ENCODE measurements at regions not wholly inside any gene's neighbourhood (a gene's known extent, or its start where the extent isn't known, plus 50 kb on each side); places are given as distances from the start of the nearest gene placed in this dataset.

- 100% methylated on average over 1 of the region's 2 CpGs for WGBS (ENCODE audit: insufficient coverage, low lambda C conversion rate)
- no peak for DNase-seq
- no peaks in the 10 kb centered on the region for H3K9me3 ChIP-seq (ENCODE audit: control insufficient read depth, low read depth, low read length)
- H3K4me1 ChIP-seq (ENCODE audit: control insufficient read depth, insufficient read depth, low read length), result no peaks in the 10 kb centered on the region
- no peak overlapping the region for H3K4me3 ChIP-seq (ENCODE audit: low read length)
- no peaks in the 10 kb centered on the region for H3K27me3 ChIP-seq (ENCODE audit: control insufficient read depth, insufficient read depth, low read length)
- H3K27ac ChIP-seq (ENCODE audit: low read length), result no peak overlapping the region
- no peaks in the 10 kb centered on the region for H3K36me3 ChIP-seq (ENCODE audit: control insufficient read depth, insufficient read depth, low read length)
Observed at GRCh38 chr3:70868561-70868960, 556.1 kb upstream of the MDFIC2 start.

GRCh38 chr3:70863049-70863448 is 550.6 kb upstream of the MDFIC2 start:
- Histone ChIP-seq H3K9me3 (ENCODE audit: control insufficient read depth, low read depth, low read length) (no peaks in the 10 kb centered on the region), H3K27ac (ENCODE audit: low read length) (no peak overlapping the region), H3K27me3 (ENCODE audit: control insufficient read depth, insufficient read depth, low read length) (no peaks in the 10 kb centered on the region), H3K4me3 (ENCODE audit: low read length) (no peak overlapping the region), H3K4me1 (ENCODE audit: control insufficient read depth, insufficient read depth, low read length) (no peaks in the 10 kb centered on the region), H3K36me3 (ENCODE audit: control insufficient read depth, insufficient read depth, low read length) (no peaks in the 10 kb centered on the region)
- DNase-seq, result no peak
- WGBS (ENCODE audit: insufficient coverage, low lambda C conversion rate), result 80% methylated on average over 1 of the region's 5 CpGs

GRCh38 chr3:70861855-70862254 is 549.4 kb upstream of the MDFIC2 start:
- Histone ChIP-seq H3K4me1 (ENCODE audit: control insufficient read depth, insufficient read depth, low read length) (no peaks in the 10 kb centered on the region), H3K4me3 (ENCODE audit: low read length) (no peak overlapping the region), H3K27ac (ENCODE audit: low read length) (no peak overlapping the region), H3K27me3 (ENCODE audit: control insufficient read depth, insufficient read depth, low read length) (no peaks in the 10 kb centered on the region), H3K9me3 (ENCODE audit: control insufficient read depth, low read depth, low read length) (no peaks in the 10 kb centered on the region), H3K36me3 (ENCODE audit: control insufficient read depth, insufficient read depth, low read length) (no peaks in the 10 kb centered on the region)
- no CpG with 5 or more reads among the region's 2 CpGs for WGBS (ENCODE audit: insufficient coverage, low lambda C conversion rate)
- no peak for DNase-seq

- no CpG with 5 or more reads among the region's 2 CpGs for WGBS (ENCODE audit: insufficient coverage, low lambda C conversion rate)
- H3K27me3 ChIP-seq (ENCODE audit: control insufficient read depth, insufficient read depth, low read length), result no peaks in the 10 kb centered on the region
- no peaks in the 10 kb centered on the region for H3K9me3 ChIP-seq (ENCODE audit: control insufficient read depth, low read depth, low read length)
- no peak for DNase-seq
- H3K4me3 ChIP-seq (ENCODE audit: low read length), result no peak overlapping the region
- no peaks in the 10 kb centered on the region for H3K4me1 ChIP-seq (ENCODE audit: control insufficient read depth, insufficient read depth, low read length)
- H3K27ac ChIP-seq (ENCODE audit: low read length), result no peak overlapping the region
- no peaks in the 10 kb centered on the region for H3K36me3 ChIP-seq (ENCODE audit: control insufficient read depth, insufficient read depth, low read length)
Observed at GRCh38 chr3:70861234-70861633, 548.8 kb upstream of the MDFIC2 start.

- Histone ChIP-seq H3K9me3 (ENCODE audit: control insufficient read depth, low read depth, low read length) (no peaks in the 10 kb centered on the region), H3K27ac (ENCODE audit: low read length) (no peak overlapping the region), H3K36me3 (ENCODE audit: control insufficient read depth, insufficient read depth, low read length) (no peaks in the 10 kb centered on the region), H3K4me1 (ENCODE audit: control insufficient read depth, insufficient read depth, low read length) (no peaks in the 10 kb centered on the region), H3K27me3 (ENCODE audit: control insufficient read depth, insufficient read depth, low read length) (no peaks in the 10 kb centered on the region), H3K4me3 (ENCODE audit: low read length) (no peak overlapping the region)
- DNase-seq, result no peak
- 96% methylated on average over 3 of the region's 7 CpGs for WGBS (ENCODE audit: insufficient coverage, low lambda C conversion rate)
Observed at GRCh38 chr3:70857916-70858315, 545.5 kb upstream of the MDFIC2 start.

- H3K4me3 ChIP-seq (ENCODE audit: low read length), result no peak overlapping the region
- no peaks in the 10 kb centered on the region for H3K36me3 ChIP-seq (ENCODE audit: control insufficient read depth, insufficient read depth, low read length)
- no peaks in the 10 kb centered on the region for H3K9me3 ChIP-seq (ENCODE audit: control insufficient read depth, low read depth, low read length)
- DNase-seq, result no peak
- no peak overlapping the region for H3K27ac ChIP-seq (ENCODE audit: low read length)
- no peaks in the 10 kb centered on the region for H3K4me1 ChIP-seq (ENCODE audit: control insufficient read depth, insufficient read depth, low read length)
- no peaks in the 10 kb centered on the region for H3K27me3 ChIP-seq (ENCODE audit: control insufficient read depth, insufficient read depth, low read length)
- no CpG with 5 or more reads among the region's 7 CpGs for WGBS (ENCODE audit: insufficient coverage, low lambda C conversion rate)
Observed at GRCh38 chr3:70856414-70857162, 544.1 kb upstream of the MDFIC2 start.

- WGBS (ENCODE audit: insufficient coverage, low lambda C conversion rate), result no CpG with 5 or more reads among the region's 2 CpGs
- no peak overlapping the region for H3K4me3 ChIP-seq (ENCODE audit: low read length)
- no peak overlapping the region for H3K27ac ChIP-seq (ENCODE audit: low read length)
- no peak for DNase-seq
- H3K9me3 ChIP-seq (ENCODE audit: control insufficient read depth, low read depth, low read length), result no peaks in the 10 kb centered on the region
- H3K36me3 ChIP-seq (ENCODE audit: control insufficient read depth, insufficient read depth, low read length), result no peaks in the 10 kb centered on the region
- H3K4me1 ChIP-seq (ENCODE audit: control insufficient read depth, insufficient read depth, low read length), result no peaks in the 10 kb centered on the region
- H3K27me3 ChIP-seq (ENCODE audit: control insufficient read depth, insufficient read depth, low read length), result no peaks in the 10 kb centered on the region
Observed at GRCh38 chr3:70855149-70855548, 542.7 kb upstream of the MDFIC2 start.

GRCh38 chr3:70854108-70854507 is 541.7 kb upstream of the MDFIC2 start:
- H3K27ac ChIP-seq (ENCODE audit: low read length), result no peak overlapping the region
- H3K27me3 ChIP-seq (ENCODE audit: control insufficient read depth, insufficient read depth, low read length), result no peaks in the 10 kb centered on the region
- H3K4me1 ChIP-seq (ENCODE audit: control insufficient read depth, insufficient read depth, low read length), result no peaks in the 10 kb centered on the region
- H3K4me3 ChIP-seq (ENCODE audit: low read length), result no peak overlapping the region
- no CpG with 5 or more reads among the region's 6 CpGs for WGBS (ENCODE audit: insufficient coverage, low lambda C conversion rate)
- DNase-seq, result no peak
- no peaks in the 10 kb centered on the region for H3K9me3 ChIP-seq (ENCODE audit: control insufficient read depth, low read depth, low read length)
- H3K36me3 ChIP-seq (ENCODE audit: control insufficient read depth, insufficient read depth, low read length), result no peaks in the 10 kb centered on the region

GRCh38 chr3:70853161-70853944 is 540.9 kb upstream of the MDFIC2 start:
- H3K4me3 ChIP-seq (ENCODE audit: low read length), result no peak overlapping the region
- H3K4me1 ChIP-seq (ENCODE audit: control insufficient read depth, insufficient read depth, low read length), result no peaks in the 10 kb centered on the region
- H3K27ac ChIP-seq (ENCODE audit: low read length), result no peak overlapping the region
- no peak for DNase-seq
- H3K27me3 ChIP-seq (ENCODE audit: control insufficient read depth, insufficient read depth, low read length), result no peaks in the 10 kb centered on the region
- no CpG with 5 or more reads among the region's 5 CpGs for WGBS (ENCODE audit: insufficient coverage, low lambda C conversion rate)
- no peaks in the 10 kb centered on the region for H3K9me3 ChIP-seq (ENCODE audit: control insufficient read depth, low read depth, low read length)
- no peaks in the 10 kb centered on the region for H3K36me3 ChIP-seq (ENCODE audit: control insufficient read depth, insufficient read depth, low read length)

- Histone ChIP-seq H3K9me3 (ENCODE audit: control insufficient read depth, low read depth, low read length) (no peaks in the 10 kb centered on the region), H3K27ac (ENCODE audit: low read length) (no peak overlapping the region), H3K27me3 (ENCODE audit: control insufficient read depth, insufficient read depth, low read length) (no peaks in the 10 kb centered on the region), H3K4me1 (ENCODE audit: control insufficient read depth, insufficient read depth, low read length) (no peaks in the 10 kb centered on the region), H3K4me3 (ENCODE audit: low read length) (no peak overlapping the region), H3K36me3 (ENCODE audit: control insufficient read depth, insufficient read depth, low read length) (no peaks in the 10 kb centered on the region)
- no CpG with 5 or more reads among the region's 6 CpGs for WGBS (ENCODE audit: insufficient coverage, low lambda C conversion rate)
- peak; percentile 9 for DNase-seq
Observed at GRCh38 chr3:70849911-70850699, 537.7 kb upstream of the MDFIC2 start.
